Muscle of leg (tissue), 3 donors: ENCODE measurements at regions not wholly inside any gene's neighbourhood (a gene's known extent, or its start where the extent isn't known, plus 50 kb on each side); places are given as distances from the start of the nearest gene placed in this dataset.

Source experiments
- DNase-seq: peaks from one replicate; pipeline ENCODE4 v3.0.0; 2013
- H3K27ac ChIP-seq: one replicate; pipeline ENCODE4 v1.5.1; 2013; ENCODE audit warnings: mild to moderate bottlenecking, low read length, control low read depth
- H3K27me3 ChIP-seq: one replicate; pipeline ENCODE4 v1.6.1; 2013; ENCODE audit warnings: low read length; ENCODE audit not compliant: control insufficient read depth, insufficient read depth
- H3K36me3 ChIP-seq: one replicate; pipeline ENCODE4 v1.6.1; 2013; ENCODE audit warnings: low read length; ENCODE audit not compliant: control insufficient read depth, insufficient read depth
- H3K4me1 ChIP-seq: one replicate; pipeline ENCODE4 v1.6.1; 2013; ENCODE audit warnings: low read length; ENCODE audit not compliant: control insufficient read depth, insufficient read depth
- H3K4me3 ChIP-seq: one replicate; pipeline ENCODE4 v1.5.1; 2013; ENCODE audit warnings: low read length, control low read depth
- H3K9me3 ChIP-seq: replicated peaks from 2 replicates; pipeline ENCODE4 v1.6.1; 2013; ENCODE audit warnings: low read depth, low read length; ENCODE audit not compliant: control insufficient read depth
- WGBS: methylation state at CpG from one replicate; pipeline ENCODE4 v1.1.5; 2013; ENCODE audit warnings: missing lambda C conversion rate; ENCODE audit not compliant: insufficient coverage; 5-methylcytosine and 5-hydroxymethylcytosine counted together

GRCh38 chr7:8809320-8809719 is 375.9 kb downstream of the NXPH1 start:
- Histone ChIP-seq H3K4me1 (no peaks in the 10 kb centered on the region), H3K4me3 (no peak overlapping the region), H3K36me3 (no peaks in the 10 kb centered on the region), H3K27me3 (no peaks in the 10 kb centered on the region), H3K27ac (no peak overlapping the region), H3K9me3 (no peaks in the 10 kb centered on the region)
- no CpG with 5 or more reads among the region's 2 CpGs for WGBS
- DNase-seq: no peak

- H3K27ac ChIP-seq: no peak overlapping the region
- no peak overlapping the region for H3K4me3 ChIP-seq
- no CpG with 5 or more reads among the region's 3 CpGs for WGBS
- H3K27me3 ChIP-seq: no peaks in the 10 kb centered on the region
- H3K4me1 ChIP-seq: no peaks in the 10 kb centered on the region
- H3K36me3 ChIP-seq: no peaks in the 10 kb centered on the region
- no peak for DNase-seq
- H3K9me3 ChIP-seq: no peaks in the 10 kb centered on the region
These were observed 384.1 kb downstream of the NXPH1 start for GRCh38 chr7:8817448-8818036.

- Histone ChIP-seq H3K4me3 (no peak overlapping the region), H3K27me3 (no peaks in the 10 kb centered on the region), H3K27ac (no peak overlapping the region), H3K9me3 (no peaks in the 10 kb centered on the region), H3K4me1 (no peaks in the 10 kb centered on the region), H3K36me3 (no peaks in the 10 kb centered on the region)
- no peak for DNase-seq
- no CpG with 5 or more reads among the region's 2 CpGs for WGBS
These were observed 385.0 kb downstream of the NXPH1 start for GRCh38 chr7:8818406-8818805.

- 61% methylated on average over 2 of the region's 2 CpGs for WGBS
- Histone ChIP-seq H3K27me3 (no peaks in the 10 kb centered on the region), H3K4me3 (no peak overlapping the region), H3K36me3 (no peaks in the 10 kb centered on the region), H3K27ac (no peak overlapping the region), H3K9me3 (no peaks in the 10 kb centered on the region), H3K4me1 (no peaks in the 10 kb centered on the region)
- no peak for DNase-seq
These were observed 389.2 kb downstream of the NXPH1 start for GRCh38 chr7:8822595-8822994.

- Histone ChIP-seq H3K4me3 (no peak overlapping the region), H3K27me3 (no peaks in the 10 kb centered on the region), H3K9me3 (no peaks in the 10 kb centered on the region), H3K36me3 (no peaks in the 10 kb centered on the region), H3K27ac (no peak overlapping the region), H3K4me1 (no peaks in the 10 kb centered on the region)
- DNase-seq: peak; percentile 1
- no CpG with 5 or more reads among the region's 2 CpGs for WGBS
These were observed 390.1 kb downstream of the NXPH1 start for GRCh38 chr7:8823486-8823885.

GRCh38 chr7:8827329-8827728 is 393.9 kb downstream of the NXPH1 start:
- Histone ChIP-seq H3K27me3 (no peaks in the 10 kb centered on the region), H3K4me1 (no peaks in the 10 kb centered on the region), H3K9me3 (no peaks in the 10 kb centered on the region), H3K4me3 (no peak overlapping the region), H3K27ac (no peak overlapping the region), H3K36me3 (no peaks in the 10 kb centered on the region)
- DNase-seq: no peak
- WGBS: no CpG with 5 or more reads among the region's 1 CpG

GRCh38 chr7:8829100-8829499 is 395.7 kb downstream of the NXPH1 start:
- no peak overlapping the region for H3K4me3 ChIP-seq
- no peaks in the 10 kb centered on the region for H3K9me3 ChIP-seq
- DNase-seq: no peak
- H3K27me3 ChIP-seq: no peaks in the 10 kb centered on the region
- H3K27ac ChIP-seq: no peak overlapping the region
- WGBS: no CpG with 5 or more reads among the region's 4 CpGs
- H3K4me1 ChIP-seq: no peaks in the 10 kb centered on the region
- no peaks in the 10 kb centered on the region for H3K36me3 ChIP-seq

GRCh38 chr7:8831376-8831775 is 398.0 kb downstream of the NXPH1 start:
- DNase-seq: no peak
- Histone ChIP-seq H3K4me1 (no peaks in the 10 kb centered on the region), H3K27ac (no peak overlapping the region), H3K4me3 (no peak overlapping the region), H3K27me3 (no peaks in the 10 kb centered on the region), H3K36me3 (no peaks in the 10 kb centered on the region), H3K9me3 (no peaks in the 10 kb centered on the region)
- WGBS: no CpG with 5 or more reads among the region's 4 CpGs

GRCh38 chr7:8833355-8833754 is 399.9 kb downstream of the NXPH1 start:
- no peaks in the 10 kb centered on the region for H3K4me1 ChIP-seq
- H3K27me3 ChIP-seq: no peaks in the 10 kb centered on the region
- DNase-seq: no peak
- no peaks in the 10 kb centered on the region for H3K9me3 ChIP-seq
- no peak overlapping the region for H3K27ac ChIP-seq
- no CpG with 5 or more reads among the region's 6 CpGs for WGBS
- H3K36me3 ChIP-seq: no peaks in the 10 kb centered on the region
- H3K4me3 ChIP-seq: no peak overlapping the region

- Histone ChIP-seq H3K36me3 (no peaks in the 10 kb centered on the region), H3K27ac (no peak overlapping the region), H3K9me3 (no peaks in the 10 kb centered on the region), H3K27me3 (no peaks in the 10 kb centered on the region), H3K4me1 (no peaks in the 10 kb centered on the region), H3K4me3 (no peak overlapping the region)
- no peak for DNase-seq
These were observed 407.8 kb downstream of the NXPH1 start for GRCh38 chr7:8841171-8841570.

- no peaks in the 10 kb centered on the region for H3K36me3 ChIP-seq
- no peak overlapping the region for H3K27ac ChIP-seq
- H3K4me3 ChIP-seq: no peak overlapping the region
- H3K4me1 ChIP-seq: no peaks in the 10 kb centered on the region
- WGBS: no CpG with 5 or more reads among the region's 2 CpGs
- H3K27me3 ChIP-seq: no peaks in the 10 kb centered on the region
- H3K9me3 ChIP-seq: no peaks in the 10 kb centered on the region
- no peak for DNase-seq
These were observed 438.3 kb downstream of the NXPH1 start for GRCh38 chr7:8871716-8872115.
